ENCODE measurements at regions not wholly inside any gene's neighbourhood (a gene's known extent, or its start where the extent isn't known, plus 50 kb on each side); places are given as distances from the start of the nearest gene placed in this dataset.

DNA sequence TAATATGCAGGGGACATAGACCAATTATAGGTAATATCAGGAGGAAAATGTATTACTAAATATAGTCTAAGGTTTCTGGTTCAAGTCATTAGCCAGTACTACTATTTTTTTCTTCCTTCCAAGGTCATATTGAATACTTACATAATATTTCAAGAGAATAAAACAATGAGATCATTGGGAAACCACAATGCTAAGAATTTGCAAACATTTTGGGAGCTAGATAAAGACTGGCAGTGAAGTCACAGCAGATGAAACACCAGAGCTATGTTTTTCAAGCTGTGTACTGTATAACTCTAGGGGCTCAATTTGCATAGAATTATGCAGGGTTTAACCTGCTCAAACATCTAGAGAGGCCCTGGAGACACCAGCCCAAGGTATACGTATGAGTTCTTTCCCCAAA lies 80.5 kb upstream of the KCNH7 start:
- TF ChIP-seq, protein P1, sequence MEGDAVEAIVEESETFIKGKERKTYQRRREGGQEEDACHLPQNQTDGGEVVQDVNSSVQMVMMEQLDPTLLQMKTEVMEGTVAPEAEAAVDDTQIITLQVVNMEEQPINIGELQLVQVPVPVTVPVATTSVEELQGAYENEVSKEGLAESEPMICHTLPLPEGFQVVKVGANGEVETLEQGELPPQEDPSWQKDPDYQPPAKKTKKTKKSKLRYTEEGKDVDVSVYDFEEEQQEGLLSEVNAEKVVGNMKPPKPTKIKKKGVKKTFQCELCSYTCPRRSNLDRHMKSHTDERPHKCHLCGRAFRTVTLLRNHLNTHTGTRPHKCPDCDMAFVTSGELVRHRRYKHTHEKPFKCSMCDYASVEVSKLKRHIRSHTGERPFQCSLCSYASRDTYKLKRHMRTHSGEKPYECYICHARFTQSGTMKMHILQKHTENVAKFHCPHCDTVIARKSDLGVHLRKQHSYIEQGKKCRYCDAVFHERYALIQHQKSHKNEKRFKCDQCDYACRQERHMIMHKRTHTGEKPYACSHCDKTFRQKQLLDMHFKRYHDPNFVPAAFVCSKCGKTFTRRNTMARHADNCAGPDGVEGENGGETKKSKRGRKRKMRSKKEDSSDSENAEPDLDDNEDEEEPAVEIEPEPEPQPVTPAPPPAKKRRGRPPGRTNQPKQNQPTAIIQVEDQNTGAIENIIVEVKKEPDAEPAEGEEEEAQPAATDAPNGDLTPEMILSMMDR (IDR thresholded peaks at IDR 0.05), result no peak
- TF ChIP-seq POLR2A (IDR thresholded peaks at IDR 0.05), result no peak

Measured in body of pancreas (tissue), 4 donors.